ENCODE measurements at regions not wholly inside any gene's neighbourhood (a gene's known extent, or its start where the extent isn't known, plus 50 kb on each side); places are given as distances from the start of the nearest gene placed in this dataset.

DNA sequence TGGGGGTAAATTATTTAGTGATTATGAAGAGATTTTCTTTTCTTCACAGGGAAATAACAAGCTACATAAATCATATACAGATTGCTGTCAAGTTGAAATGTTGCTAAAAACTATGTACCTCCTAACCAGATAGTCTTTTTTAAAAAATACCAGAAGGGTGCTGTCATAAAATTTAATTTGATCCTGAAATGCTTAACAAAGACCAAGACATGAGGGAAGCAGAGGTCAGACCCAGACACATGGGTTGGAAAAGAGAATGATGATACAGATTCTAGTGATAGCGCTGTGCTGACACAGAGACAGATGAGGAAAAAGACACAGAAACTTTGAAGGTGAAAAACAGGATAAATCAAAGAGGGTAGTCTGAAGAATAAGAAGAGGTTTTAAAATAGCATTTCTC is 573.1 kb downstream of the HACE1 start:
- TF ChIP-seq POLR2A (IDR thresholded peaks at IDR 0.05) = no peak
- TF ChIP-seq CTCF (IDR thresholded peaks at IDR 0.05) = no peak
- TF ChIP-seq POLR2AphosphoS5 (IDR thresholded peaks at IDR 0.05; ENCODE audit: insufficient read depth in 1 of 2, low read depth in 1 of 2) = no peak
